Activated CD4-positive, alpha-beta T cell treated with anti-CD3 and anti-CD28 coated beads for 1 hour (primary cell): ENCODE measurements at regions not wholly inside any gene's neighbourhood (a gene's known extent, or its start where the extent isn't known, plus 50 kb on each side); places are given as distances from the start of the nearest gene placed in this dataset.
"Not testable (repeated sequence)": the region's sequence is repeated elsewhere in the genome, so short reads cannot be mapped to it uniquely, and the experiment has no call there.

Experiments
- DNase-seq: peaks from one replicate; pipeline ENCODE4 v3.0.0-alpha.2; 2020

DNA sequence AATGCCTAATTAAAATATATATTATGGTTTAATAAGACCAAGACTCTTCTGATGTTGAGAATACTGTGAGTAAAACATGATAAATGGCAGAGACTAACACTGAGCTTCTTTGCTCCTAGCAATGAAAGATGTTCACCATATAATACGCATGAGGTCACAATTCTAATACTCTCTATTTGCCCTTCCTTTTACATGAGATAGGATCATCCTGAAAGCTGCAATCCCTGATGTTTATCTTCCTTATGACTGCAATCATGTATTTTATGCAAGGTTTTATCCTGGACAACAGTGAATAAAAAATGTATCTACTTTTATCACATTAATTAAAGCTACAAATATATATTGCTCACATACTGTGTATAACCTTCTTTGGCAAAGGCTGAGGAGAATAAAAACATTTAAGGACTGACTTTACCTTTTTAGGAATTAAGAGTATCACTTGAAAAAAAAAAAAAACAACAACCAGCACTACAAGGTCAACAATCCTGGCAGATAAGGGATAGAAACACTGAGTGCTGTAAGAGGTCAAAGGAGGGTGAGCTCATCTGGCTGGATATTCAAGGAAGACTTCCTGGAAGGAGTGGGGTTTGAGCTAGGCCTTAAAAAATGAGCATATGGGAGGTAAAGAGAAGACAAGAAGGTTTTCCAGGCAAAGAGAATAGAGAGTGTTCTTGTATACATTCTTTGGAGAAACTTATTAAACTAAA, 99.9 kb downstream of the AREG start:
- no peak for DNase-seq

DNA sequence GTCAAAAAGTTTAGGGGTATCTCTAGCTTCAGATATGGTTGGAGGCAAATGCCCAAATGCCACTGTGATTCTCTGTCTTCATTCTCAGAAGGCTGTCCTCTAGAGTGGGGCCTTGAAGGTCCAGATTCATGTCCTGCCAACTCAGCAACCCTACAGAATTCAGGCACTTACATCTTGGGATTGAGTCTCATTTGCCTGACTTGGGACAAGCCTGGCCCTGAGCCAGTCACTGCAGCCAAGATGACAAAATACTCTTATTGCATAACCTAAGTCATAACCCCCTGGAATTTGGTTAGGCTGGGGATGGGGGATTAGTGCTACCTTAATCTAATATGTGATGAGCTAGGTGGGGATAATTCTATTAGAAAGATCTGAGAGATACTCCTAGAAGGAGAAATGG, 100.5 kb downstream of the AREG start:
- DNase-seq: no peak

- no peak for DNase-seq
Measured at GRCh38 chr4:74546057-74546456, 101.1 kb downstream of the AREG start.

GRCh38 chr4:74547042-74547441, 102.1 kb downstream of the AREG start:
- DNase-seq: no peak

DNA sequence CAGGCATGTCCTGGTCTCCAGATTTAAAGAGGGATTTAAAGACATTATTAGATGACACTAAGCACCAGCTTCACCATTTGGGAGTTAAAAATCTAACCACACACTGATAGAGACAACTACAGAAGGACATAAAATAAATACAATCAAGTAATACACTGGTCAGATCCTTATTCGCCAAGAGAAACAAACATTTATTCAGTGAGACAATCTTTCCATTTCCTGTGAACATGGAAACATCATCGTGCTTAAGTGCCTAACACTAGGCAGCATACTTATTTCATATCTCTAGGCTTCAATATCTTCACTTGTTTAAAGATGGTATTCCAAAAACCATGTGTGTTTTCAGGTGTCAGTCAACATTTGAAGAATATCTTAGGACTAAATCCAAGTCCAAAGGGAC, 103.6 kb downstream of the AREG start:
- DNase-seq: no peak

GRCh38 chr4:74549936-74550335, 105.0 kb downstream of the AREG start:
- no peak for DNase-seq

GRCh38 chr4:74555231-74555630, 110.3 kb downstream of the AREG start:
- no peak for DNase-seq

DNA sequence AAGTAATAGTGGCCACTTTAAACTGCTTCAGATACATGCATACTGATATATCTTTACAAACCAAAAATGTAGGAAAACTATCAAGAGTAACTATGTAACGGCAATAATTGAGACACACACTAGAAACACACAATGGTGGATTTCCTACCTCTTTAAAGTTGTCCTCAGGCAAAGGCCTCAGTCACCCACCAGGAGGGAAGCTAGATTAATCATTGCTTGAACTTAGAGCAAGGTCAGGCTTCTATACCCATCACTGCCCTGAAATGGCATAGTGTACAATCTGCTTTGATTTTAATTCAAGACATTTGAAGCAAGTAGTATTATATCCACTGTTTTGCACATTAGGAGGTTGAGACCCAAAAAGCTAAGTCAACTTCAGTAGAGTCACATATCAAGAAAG, 110.9 kb downstream of the AREG start:
- no peak for DNase-seq

GRCh38 chr4:74559853-74560252, 114.9 kb downstream of the AREG start:
- no peak for DNase-seq

DNA sequence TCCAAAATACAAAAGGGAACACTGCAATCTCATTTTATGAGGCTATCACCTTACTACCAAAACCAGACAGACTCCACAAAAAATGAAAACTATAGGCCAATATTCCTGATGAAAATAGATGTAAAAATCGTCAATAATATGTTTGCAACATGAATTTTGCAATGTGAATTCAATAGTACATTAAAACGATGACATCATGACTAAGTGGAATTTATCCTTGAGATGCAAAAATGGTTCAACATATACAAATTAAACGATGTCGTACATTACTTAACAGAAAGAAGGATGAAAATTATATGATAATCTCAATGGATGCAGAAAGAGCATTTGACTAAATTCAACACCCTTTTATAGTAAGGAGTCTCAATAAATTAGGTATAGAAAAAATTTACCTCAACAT, 123.0 kb downstream of the AREG start:
- DNase-seq: no peak

DNA sequence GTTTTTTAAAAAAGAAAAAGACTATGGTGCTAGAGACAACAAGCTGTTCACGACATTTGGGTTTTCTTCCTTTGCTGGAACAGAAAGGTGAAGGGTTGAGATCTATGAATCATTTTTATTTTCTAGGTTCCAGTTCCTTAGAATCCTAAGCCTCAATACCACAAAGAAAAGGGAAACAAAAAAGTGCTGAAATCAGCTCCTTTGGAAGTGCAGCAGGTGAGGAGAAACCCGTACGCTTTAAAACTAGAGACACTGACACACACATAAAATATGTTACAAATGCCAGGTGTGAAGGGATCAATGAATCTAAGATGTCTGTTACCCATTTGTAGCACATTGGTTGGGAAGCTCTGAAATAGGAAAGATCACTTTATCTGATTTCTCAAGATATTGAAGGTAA, 125.2 kb downstream of the AREG start:
- DNase-seq: no peak

DNA sequence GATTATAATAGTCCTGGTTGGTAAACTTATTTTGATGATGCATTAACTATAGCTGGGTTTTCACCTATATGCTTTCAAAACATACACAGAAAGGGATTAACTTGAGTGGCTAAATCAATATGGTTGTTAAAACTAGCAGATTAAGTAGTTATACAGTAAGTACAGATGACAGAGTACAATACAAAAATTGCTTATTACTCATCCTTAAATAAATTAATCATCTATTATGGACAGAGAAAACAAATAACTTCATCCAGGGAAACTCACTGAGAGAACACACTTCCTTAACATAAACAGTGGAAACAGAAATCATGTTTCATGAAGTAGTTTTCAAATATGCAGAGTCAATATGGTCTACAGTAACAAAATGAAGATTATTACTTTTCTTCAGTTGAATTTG, 133.4 kb downstream of the AREG start:
- DNase-seq: no peak

DNA sequence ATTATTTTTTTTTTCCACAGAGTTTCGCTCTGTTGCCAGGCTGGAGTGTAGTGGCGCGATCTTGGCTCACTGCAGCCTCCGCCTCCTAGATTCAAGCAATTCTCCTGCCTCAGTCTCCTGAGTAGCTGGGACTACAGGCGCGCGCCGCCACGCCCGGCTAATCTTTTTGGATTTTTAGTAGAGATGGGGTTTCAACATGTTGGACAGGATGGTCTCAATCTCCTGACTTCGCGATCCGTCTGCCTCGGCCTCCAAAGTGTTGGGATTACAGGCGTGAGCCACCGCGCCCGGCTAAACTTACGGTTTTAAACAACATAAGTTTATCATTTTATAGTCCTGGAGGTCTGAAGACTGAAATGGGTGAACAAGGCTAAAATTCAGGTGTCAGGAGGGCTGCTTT, 133.9 kb downstream of the AREG start:
- not testable (repeated sequence) for DNase-seq

GRCh38 chr4:74583089-74583700, 138.3 kb downstream of the AREG start:
- no peak for DNase-seq

DNA sequence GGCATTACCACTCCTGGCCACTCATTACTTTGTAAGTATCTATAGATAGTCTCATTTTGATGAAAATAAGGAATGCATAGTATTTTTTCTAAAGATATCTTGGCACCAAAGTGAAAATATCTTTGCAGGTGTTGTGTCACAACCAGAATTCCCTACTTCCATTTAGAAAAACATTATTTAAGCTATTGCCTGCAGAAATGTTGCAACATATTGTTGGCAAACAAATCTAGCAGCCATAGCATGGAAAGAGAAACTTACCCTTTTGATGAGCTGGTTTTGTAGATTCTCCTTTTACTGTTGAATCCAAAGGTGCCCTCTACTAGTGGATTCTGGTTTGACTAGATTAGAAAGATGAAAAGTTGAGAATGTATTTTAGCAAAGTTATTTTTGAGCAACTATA, 138.8 kb downstream of the AREG start:
- DNase-seq: no peak

GRCh38 chr4:74588350-74588749, 143.4 kb downstream of the AREG start:
- DNase-seq: no peak

GRCh38 chr4:74590476-74590875, 145.5 kb downstream of the AREG start:
- no peak for DNase-seq

DNA sequence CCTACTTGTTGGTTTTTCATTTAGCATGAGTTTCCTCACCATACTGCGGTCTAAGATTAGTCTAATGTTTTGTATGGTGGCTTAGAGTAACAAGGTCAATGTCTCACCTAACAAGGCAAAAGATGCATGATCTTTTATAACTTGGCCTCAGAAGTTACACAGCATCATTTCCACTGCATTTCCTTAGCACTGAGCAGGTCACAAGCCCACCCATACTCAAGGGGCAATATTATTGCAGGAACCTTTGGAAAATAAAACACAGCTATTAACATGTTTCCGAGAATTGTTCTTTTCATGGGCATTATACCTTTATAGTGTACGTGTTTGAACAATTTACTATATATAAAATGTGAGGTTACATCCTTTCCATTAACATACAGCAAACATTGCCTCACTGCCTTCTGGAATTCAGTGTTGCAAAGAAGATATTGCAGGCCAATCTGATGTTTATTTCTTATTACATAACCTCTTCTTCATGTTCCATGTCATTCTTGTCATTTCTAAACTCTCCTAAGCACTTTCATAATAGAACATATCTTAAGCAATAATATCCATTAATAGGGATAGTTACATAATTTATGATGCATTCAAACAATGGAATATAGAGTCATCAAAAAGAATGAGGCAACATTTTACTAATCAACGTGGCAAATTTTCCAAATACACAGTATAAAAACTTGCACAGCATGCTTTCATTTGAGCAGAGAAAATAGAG, 153.8 kb downstream of the AREG start:
- DNase-seq: no peak

DNA sequence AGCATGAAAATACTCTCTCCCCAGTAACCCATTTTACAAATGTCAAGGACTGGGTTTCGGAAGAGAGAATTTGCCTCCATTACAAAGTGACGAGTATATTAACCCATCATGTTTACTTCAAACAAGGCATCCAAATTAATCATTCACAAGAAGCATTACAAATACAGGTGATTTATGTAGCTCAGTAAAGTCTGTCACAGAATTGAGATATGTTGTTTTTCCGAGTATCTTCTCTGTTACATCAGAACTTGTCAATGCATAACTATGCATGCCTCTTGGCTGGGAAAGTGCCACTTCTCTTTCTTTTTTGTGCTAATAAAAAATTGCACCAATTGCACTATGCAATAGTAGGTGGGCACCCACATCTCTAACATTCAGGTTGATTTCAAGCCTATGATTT, 158.2 kb downstream of the AREG start:
- DNase-seq: no peak

- no peak for DNase-seq
Measured at GRCh38 chr4:74608151-74608949, 163.4 kb downstream of the AREG start.

DNA sequence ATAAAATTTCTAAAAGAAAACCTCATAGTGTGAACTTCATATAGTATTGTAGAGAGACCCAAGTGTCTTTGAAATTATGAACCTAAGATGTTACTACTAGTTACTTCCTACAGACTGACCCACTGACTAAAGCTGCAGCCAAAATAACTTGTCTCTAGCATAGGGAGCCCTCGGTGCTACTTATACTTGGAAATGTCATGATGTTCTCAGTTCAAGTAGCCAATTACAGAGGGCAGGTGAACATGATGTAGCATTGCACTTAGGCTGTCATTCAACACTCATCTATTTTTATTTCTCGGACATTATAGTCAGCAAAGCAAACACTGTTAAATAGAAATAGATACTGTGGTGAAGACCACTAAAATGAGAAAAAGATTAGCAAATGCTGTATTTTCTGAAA, 165.6 kb downstream of the AREG start:
- DNase-seq: no peak

DNA sequence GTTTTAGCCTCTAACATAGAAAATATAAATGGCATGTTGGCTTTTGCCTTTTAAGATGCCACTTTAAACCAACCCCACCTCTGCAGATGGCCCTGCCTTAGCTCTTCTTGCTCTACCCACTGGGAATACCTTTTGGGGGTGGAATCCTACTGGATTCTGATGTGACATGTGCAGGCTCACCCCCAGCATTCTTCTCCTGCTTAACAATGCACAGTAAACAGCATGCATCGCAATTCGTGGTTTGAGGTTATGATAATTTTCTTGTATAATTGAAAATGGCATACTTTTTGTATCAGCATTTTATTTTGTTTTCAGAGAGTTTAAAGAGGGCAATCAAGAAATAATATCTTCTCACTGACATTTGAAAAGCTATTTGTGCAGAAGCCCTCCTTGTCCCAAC, 167.9 kb downstream of the AREG start:
- DNase-seq: no peak

DNA sequence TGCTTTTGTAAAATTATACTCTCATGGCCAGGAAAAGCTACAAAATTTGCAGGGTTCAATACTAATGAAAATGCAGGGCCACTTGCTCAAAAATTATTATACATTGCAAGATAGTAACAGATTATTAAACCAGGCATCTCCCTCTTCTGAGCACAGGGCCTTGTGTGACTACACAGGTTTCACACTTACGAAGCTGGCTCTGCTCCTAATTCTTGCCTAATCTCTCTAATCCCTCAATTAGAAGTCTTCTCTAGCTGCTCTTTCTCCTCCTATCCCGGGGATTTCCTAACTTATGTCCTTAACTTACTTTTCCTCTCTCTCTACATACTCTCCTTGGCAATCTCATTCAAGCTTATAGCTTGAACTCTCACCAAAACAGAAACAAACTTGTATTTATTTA, 168.3 kb downstream of the AREG start:
- no peak for DNase-seq

DNA sequence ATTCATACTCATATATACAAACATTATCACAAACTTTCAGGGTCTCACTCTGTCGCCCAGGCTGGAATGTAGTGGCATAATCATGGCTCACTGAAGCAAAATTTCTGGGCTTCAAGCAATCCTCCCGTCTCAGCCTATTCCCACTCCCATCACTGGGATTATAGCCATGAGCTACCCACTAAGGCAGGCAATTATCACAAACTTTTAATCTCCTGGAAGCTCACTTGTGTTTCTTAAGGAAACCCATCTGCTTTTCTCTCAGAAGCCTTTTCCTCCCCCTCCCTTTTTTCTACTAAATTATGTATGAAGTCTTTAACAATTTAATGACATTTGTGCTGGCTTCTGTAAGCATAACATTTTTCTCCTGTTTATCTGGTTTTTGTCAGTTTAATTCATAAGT, 170.5 kb downstream of the AREG start:
- DNase-seq: no peak
